ENCODE measurements at regions not wholly inside any gene's neighbourhood (a gene's known extent, or its start where the extent isn't known, plus 50 kb on each side); places are given as distances from the start of the nearest gene placed in this dataset.

- TF ChIP-seq POLR2AphosphoS5 (IDR thresholded peaks at IDR 0.05; ENCODE audit: low read depth) (no peak), SPI1 (IDR thresholded peaks at IDR 0.05; ENCODE audit: borderline replicate concordance, low read depth) (no peak), GABPA (IDR thresholded peaks at IDR 0.05; ENCODE audit: low read depth) (no peak), CTCF (IDR thresholded peaks at IDR 0.05; ENCODE audit: insufficient read depth, low read length) (no peak), REST (IDR thresholded peaks at IDR 0.05; ENCODE audit: insufficient replicate concordance, low read depth) (no peak)
- Histone ChIP-seq H3K4me3 (replicated peaks; ENCODE audit: insufficient read depth, low read length) (no peak overlapping the region), H3K27ac (replicated peaks) (no peak overlapping the region), H3K27me3 (ENCODE audit: insufficient read depth, poor library complexity, severe bottlenecking) (peaks cover 6% of the 10 kb centered on the region)
- no peak for DNase-seq (ENCODE audit: low read depth in 1 of 2, low spot score in 1 of 2)
These were observed 84.1 kb upstream of the CCDC190 start for GRCh38 chr1:162944974-162945674.

GRCh38 chr1:162943622-162944021 is 82.6 kb upstream of the CCDC190 start:
- no peak overlapping the region for H3K4me3 ChIP-seq (replicated peaks; ENCODE audit: insufficient read depth, low read length)
- no peak overlapping the region for H3K27ac ChIP-seq (replicated peaks)
- DNase-seq (ENCODE audit: low read depth in 1 of 2, low spot score in 1 of 2) = no peak
- TF ChIP-seq CTCF (IDR thresholded peaks at IDR 0.05; ENCODE audit: insufficient read depth, low read length) = no peak
- TF ChIP-seq GABPA (IDR thresholded peaks at IDR 0.05; ENCODE audit: low read depth) = no peak
- no peak for TF ChIP-seq POLR2AphosphoS5 (IDR thresholded peaks at IDR 0.05; ENCODE audit: low read depth)
- no peak for TF ChIP-seq SPI1 (IDR thresholded peaks at IDR 0.05; ENCODE audit: borderline replicate concordance, low read depth)
- TF ChIP-seq REST (IDR thresholded peaks at IDR 0.05; ENCODE audit: insufficient replicate concordance, low read depth) = no peak
- peaks cover 6% of the 10 kb centered on the region for H3K27me3 ChIP-seq (ENCODE audit: insufficient read depth, poor library complexity, severe bottlenecking)

GRCh38 chr1:162942916-162943559 is 82.1 kb upstream of the CCDC190 start:
- TF ChIP-seq CTCF (IDR thresholded peaks at IDR 0.05; ENCODE audit: insufficient read depth, low read length) (no peak), SPI1 (IDR thresholded peaks at IDR 0.05; ENCODE audit: borderline replicate concordance, low read depth) (no peak), REST (IDR thresholded peaks at IDR 0.05; ENCODE audit: insufficient replicate concordance, low read depth) (no peak), GABPA (IDR thresholded peaks at IDR 0.05; ENCODE audit: low read depth) (no peak), POLR2AphosphoS5 (IDR thresholded peaks at IDR 0.05; ENCODE audit: low read depth) (no peak)
- no peak for DNase-seq (ENCODE audit: low read depth in 1 of 2, low spot score in 1 of 2)
- peaks cover 6% of the 10 kb centered on the region for H3K27me3 ChIP-seq (ENCODE audit: insufficient read depth, poor library complexity, severe bottlenecking)
- H3K27ac ChIP-seq (replicated peaks) = no peak overlapping the region
- no peak overlapping the region for H3K4me3 ChIP-seq (replicated peaks; ENCODE audit: insufficient read depth, low read length)
